GM06990 (cell line): ENCODE measurements at regions not wholly inside any gene's neighbourhood (a gene's known extent, or its start where the extent isn't known, plus 50 kb on each side); places are given as distances from the start of the nearest gene placed in this dataset.
"Not testable (repeated sequence)": the region's sequence is repeated elsewhere in the genome, so short reads cannot be mapped to it uniquely, and the experiment has no call there.

Source experiments
- DNase-seq: peaks from one replicate; pipeline ENCODE4 v3.0.0-alpha.2; 2011; ENCODE audit not compliant: insufficient read length; ENCODE audit errors: extremely low read depth
- H3K27me3 ChIP-seq: replicated peaks from 2 replicates; pipeline ENCODE4 v1.6.0; 2011; ENCODE audit warnings: low read length; ENCODE audit not compliant: control insufficient read depth, insufficient read depth
- H3K36me3 ChIP-seq: 2 replicates; pipeline ENCODE4 v1.5.1; 2011; ENCODE audit warnings: low read length; ENCODE audit not compliant: control insufficient read depth, insufficient read depth
- H3K4me3 ChIP-seq: replicated peaks from 2 replicates; pipeline ENCODE4 v1.5.1; 2011; ENCODE audit warnings: low read depth, mild to moderate bottlenecking, control low read depth, low read length
- TF ChIP-seq, protein P1 (sequence below): IDR thresholded peaks from 2 replicates; pipeline ENCODE4 v1.5.1; 2011; ENCODE audit warnings: low read length, control low read depth, mild to moderate bottlenecking, inconsistent platforms; ENCODE audit not compliant: insufficient read depth, poor library complexity, severe bottlenecking

DNA sequence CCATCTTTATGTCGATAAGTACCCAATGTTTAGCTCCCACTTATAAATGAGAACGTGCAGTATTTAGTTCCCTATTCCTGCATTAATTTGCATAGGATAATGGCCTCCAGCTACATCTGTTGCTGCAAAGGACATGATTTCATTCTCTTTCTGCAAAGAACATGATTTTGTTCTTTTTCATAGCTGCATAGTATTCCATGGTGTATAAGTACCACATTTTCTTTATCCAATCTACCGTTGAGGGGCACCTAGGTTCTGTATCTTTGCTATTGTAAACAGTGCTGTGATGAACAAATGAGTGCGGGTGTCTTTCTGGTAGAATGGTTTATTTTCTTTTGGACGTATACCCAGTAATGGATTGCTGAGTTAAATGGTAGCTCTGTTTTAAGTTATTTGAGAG, 63.0 kb downstream of the HLX start:
- DNase-seq = no peak
- TF ChIP-seq, protein P1, sequence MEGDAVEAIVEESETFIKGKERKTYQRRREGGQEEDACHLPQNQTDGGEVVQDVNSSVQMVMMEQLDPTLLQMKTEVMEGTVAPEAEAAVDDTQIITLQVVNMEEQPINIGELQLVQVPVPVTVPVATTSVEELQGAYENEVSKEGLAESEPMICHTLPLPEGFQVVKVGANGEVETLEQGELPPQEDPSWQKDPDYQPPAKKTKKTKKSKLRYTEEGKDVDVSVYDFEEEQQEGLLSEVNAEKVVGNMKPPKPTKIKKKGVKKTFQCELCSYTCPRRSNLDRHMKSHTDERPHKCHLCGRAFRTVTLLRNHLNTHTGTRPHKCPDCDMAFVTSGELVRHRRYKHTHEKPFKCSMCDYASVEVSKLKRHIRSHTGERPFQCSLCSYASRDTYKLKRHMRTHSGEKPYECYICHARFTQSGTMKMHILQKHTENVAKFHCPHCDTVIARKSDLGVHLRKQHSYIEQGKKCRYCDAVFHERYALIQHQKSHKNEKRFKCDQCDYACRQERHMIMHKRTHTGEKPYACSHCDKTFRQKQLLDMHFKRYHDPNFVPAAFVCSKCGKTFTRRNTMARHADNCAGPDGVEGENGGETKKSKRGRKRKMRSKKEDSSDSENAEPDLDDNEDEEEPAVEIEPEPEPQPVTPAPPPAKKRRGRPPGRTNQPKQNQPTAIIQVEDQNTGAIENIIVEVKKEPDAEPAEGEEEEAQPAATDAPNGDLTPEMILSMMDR = no peak
- H3K27me3 ChIP-seq = no peaks in the 10 kb centered on the region
- no peaks in the 10 kb centered on the region for H3K36me3 ChIP-seq
- no peak overlapping the region for H3K4me3 ChIP-seq

DNA sequence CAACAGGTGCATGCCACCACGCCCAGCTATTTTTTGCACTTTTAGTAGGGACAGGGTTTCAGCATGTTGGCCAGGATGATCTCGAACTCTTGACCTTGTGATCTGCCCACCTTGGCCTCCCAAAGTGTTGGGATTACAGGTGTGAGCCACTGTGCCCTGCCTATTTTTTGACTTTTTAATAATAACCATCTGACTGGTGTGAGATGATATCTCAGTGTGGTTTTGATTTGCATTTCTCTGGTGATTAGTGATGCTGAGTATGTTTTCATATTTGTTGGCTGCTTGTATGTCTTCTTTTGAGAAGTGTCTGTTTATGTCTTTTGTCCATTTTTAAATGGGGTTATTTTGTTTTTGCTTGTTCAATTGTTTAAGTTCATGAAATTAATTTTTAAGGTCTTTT, 63.7 kb downstream of the HLX start:
- DNase-seq, H3K27me3 ChIP-seq, H3K4me3 ChIP-seq, H3K36me3 ChIP-seq: not testable (repeated sequence)

DNA sequence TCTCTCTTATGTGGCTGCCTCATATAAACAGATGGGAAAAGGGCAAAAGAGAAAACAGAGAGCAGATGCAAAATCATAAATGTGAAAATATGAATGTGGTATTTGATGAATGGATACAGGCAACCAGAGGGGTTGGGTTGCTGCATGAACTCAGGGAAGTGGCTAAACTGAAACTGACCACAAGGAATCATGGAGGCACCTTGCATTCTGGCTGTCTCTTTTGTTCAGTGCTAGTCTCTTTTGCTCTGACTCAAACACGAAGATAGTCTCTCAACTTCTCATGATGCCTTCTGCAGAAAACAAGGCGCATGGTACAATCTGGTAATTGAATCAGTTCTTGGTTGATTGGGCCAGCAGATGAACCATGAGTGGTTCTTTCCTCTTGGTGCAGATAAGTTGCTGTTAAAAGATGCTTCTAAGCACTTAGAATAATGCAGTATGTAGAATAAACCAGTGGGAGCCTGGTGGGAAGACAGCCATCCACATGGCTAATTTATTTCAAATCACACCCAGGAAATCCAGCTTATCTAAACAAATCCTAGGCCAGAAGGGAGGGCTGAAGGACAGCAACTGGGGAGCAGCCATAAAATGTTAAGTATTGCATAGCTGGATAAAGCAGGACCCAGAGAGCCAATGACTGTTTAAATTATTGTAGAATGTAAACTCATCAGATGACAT, 64.2 kb downstream of the HLX start:
- H3K36me3 ChIP-seq = no peaks in the 10 kb centered on the region
- DNase-seq = peak; percentile 6
- TF ChIP-seq, protein P1 = no peak
- H3K27me3 ChIP-seq = no peaks in the 10 kb centered on the region
- no peak overlapping the region for H3K4me3 ChIP-seq

DNA sequence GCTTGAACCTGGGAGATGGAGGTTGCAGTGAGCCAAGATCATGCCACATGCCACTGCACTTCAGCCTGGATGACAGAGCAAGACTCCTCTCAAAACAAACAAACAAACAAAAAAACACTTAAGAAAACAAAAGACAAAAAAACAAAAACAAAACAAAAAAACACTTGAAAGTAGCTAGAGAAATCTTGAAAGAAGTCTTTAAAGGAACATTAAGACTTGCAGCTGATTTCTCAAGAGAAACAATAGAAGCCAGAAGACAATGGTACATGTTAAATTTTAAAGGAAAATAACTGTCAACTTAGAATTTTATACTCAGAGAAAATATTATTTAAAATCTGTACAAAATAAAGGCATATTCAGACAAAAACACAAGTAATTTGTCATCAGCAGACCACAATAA, 71.3 kb downstream of the HLX start:
- DNase-seq = no peak
- H3K27me3 ChIP-seq = no peaks in the 10 kb centered on the region
- no peaks in the 10 kb centered on the region for H3K36me3 ChIP-seq
- no peak overlapping the region for H3K4me3 ChIP-seq
- TF ChIP-seq, protein P1 = no peak

DNA sequence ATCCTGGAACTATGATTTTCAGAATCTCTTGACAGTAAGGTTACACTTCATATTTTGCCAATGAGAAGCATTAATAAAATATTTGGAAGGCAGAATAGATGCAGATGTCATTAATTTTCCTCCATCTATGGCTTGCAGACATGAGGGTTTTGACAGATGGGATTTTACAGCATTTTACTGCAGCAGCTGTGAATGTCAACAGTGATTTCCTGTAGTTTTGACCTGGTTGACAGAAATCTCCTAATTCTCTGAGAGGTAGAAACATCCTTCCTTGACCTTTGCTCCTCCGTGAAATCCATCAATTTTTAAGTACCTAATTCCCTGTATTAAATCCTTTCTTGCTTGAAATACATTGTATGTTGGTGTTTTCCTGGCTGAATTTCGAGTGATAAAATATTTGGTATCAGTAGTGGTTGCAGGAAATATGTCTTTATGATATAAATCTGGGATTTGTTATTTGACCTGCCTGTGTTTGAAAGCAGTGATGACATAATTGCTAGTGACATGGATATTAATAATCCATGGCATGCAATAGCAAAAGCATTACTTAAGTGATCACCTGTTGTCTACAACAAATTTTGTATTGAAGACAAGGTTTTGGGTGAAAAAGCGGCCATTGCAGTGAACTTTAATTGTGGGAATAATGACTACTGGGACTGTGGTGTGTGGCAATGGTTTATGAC, 73.9 kb downstream of the HLX start:
- no peak for DNase-seq
- Histone ChIP-seq H3K27me3 (no peaks in the 10 kb centered on the region), H3K36me3 (no peaks in the 10 kb centered on the region), H3K4me3 (no peak overlapping the region)
- TF ChIP-seq, protein P1 = no peak

DNA sequence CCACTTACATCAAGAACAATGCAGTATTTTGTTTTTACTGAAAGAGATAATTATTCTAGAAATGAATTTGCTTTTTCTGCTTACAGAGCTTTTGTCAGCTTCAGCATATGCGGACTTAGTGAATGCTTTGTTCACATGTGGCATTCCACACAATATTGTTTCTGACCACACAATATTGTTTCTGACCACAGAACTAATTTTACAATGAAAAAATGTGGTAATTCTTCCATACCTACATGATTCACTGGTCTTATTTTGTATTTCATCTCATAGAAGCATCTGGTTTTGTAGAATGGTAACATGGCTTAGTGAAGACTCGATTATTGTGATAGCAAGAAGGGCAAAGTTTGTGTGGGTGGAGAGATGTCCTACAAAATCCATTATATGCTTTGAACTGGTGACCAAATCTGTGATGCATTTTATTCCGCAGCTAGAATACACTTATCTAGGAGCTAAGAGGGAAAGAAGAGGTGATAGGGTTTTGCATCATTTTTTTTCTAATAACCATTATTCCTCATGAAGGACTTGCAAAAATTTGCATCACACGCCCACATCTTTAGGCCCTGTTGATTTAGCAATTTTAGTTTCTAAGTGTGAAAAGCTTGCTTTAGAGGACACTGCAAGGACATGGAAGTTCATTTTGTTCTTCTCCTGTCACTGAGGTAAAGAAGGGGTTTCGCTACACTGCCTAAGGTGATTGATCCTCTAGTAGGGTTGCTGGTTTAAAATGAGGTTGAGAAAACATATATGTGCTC, 75.3 kb downstream of the HLX start:
- TF ChIP-seq, protein P1 = no peak
- Histone ChIP-seq H3K27me3 (no peaks in the 10 kb centered on the region), H3K36me3 (no peaks in the 10 kb centered on the region)

More for the DNA sequence above, 75.3 kb downstream of the HLX start:
- no peak overlapping the region for H3K4me3 ChIP-seq
- no peak for DNase-seq
